Cardiac fibroblast (primary cell): ENCODE measurements at regions not wholly inside any gene's neighbourhood (a gene's known extent, or its start where the extent isn't known, plus 50 kb on each side); places are given as distances from the start of the nearest gene placed in this dataset.

Source experiments
- DNase-seq, 2 donors: peaks; one replicate each; pipeline versions ENCODE4 v3.0.0 to v3.0.0-alpha.2; 2010; ENCODE audit warnings: low read depth in 2 of 2
- H3K4me3 ChIP-seq, 2 donors: replicated peaks in 1 of 2; 1 replicate in 1 of 2; 2 replicates in 1 of 2; pipeline ENCODE4 v1.5.1; 2011; ENCODE audit warnings: low read depth in 2 of 2, low read length in 2 of 2, mild to moderate bottlenecking in 2 of 2, moderate library complexity in 1 of 2
- TF ChIP-seq, protein P1 (sequence below): IDR thresholded peaks from one replicate; pipeline ENCODE4 v1.5.1; 2011; ENCODE audit warnings: low read depth, mild to moderate bottlenecking, low read length, inconsistent platforms

DNA sequence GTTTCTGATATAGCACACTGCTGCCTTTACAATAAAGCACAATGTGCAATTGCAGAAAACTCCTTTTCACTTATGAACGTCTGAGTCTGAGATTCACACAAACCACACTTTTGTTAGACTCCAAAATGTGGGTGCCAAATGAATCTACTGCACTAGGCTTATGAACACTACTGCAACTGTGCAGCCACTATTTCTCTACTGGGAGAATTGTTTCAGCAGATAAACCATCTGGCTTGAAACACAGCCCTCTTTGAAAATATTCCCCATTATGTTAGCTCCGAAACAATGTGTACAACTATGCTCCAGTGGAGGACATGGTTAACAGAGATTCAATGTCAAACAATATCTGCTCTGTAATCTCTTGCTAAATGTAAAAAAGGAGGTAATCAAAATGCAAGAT lies 188.7 kb upstream of the ZEB2 start:
- H3K4me3 ChIP-seq: no peak overlapping the region
- DNase-seq: no peak
- TF ChIP-seq, protein P1, sequence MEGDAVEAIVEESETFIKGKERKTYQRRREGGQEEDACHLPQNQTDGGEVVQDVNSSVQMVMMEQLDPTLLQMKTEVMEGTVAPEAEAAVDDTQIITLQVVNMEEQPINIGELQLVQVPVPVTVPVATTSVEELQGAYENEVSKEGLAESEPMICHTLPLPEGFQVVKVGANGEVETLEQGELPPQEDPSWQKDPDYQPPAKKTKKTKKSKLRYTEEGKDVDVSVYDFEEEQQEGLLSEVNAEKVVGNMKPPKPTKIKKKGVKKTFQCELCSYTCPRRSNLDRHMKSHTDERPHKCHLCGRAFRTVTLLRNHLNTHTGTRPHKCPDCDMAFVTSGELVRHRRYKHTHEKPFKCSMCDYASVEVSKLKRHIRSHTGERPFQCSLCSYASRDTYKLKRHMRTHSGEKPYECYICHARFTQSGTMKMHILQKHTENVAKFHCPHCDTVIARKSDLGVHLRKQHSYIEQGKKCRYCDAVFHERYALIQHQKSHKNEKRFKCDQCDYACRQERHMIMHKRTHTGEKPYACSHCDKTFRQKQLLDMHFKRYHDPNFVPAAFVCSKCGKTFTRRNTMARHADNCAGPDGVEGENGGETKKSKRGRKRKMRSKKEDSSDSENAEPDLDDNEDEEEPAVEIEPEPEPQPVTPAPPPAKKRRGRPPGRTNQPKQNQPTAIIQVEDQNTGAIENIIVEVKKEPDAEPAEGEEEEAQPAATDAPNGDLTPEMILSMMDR: no peak

DNA sequence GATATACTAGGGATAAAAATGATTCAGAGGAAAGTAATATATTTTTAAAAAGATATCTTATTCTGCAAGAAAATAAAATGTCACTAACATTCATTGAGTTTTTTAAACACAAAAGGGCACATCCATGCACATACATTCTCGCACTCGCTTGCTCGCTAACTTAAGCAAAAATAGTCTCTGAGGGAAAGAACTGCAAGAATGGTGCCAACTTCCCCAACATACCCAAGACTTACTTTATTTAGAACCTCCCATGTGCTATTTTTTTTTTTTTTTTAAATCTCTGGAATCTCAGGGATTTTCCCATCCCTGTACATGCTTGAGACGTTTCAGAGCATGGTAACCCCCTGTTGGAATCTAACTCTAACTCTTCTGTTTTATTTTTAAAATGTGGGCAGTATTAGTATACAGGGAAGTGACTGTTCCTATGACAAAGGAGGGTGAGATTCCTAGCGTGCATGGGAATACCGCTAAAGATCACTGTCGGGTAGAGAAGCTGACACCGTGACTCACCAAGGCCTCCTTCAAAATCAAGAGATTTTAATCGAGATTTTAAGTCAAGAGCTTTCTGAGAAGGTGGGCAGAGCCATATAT lies 187.9 kb upstream of the ZEB2 start:
- TF ChIP-seq, protein P1: no peak
- no peak overlapping the region for H3K4me3 ChIP-seq
- DNase-seq: peak in 1 of 2 donors; percentile 47

DNA sequence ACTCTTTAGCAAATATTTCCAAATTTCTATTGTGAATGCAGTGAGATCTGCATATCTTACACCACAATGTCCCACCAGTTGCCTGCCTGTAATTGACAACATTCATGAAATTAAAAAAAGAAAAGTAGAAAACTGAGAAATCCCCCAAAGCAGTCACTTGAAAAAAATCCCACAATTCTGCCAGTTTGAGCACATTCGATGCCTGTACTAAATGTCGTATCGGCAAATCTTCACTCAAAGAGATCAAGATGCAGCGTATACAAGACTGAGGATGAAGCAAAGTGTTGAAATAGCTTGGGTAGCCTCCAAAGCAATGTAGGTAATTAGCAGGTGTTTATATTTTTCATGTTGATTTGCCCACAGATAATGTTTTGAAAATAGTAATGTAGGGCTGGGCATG lies 186.7 kb upstream of the ZEB2 start:
- TF ChIP-seq, protein P1: no peak
- no peak for DNase-seq
- no peak overlapping the region for H3K4me3 ChIP-seq

DNA sequence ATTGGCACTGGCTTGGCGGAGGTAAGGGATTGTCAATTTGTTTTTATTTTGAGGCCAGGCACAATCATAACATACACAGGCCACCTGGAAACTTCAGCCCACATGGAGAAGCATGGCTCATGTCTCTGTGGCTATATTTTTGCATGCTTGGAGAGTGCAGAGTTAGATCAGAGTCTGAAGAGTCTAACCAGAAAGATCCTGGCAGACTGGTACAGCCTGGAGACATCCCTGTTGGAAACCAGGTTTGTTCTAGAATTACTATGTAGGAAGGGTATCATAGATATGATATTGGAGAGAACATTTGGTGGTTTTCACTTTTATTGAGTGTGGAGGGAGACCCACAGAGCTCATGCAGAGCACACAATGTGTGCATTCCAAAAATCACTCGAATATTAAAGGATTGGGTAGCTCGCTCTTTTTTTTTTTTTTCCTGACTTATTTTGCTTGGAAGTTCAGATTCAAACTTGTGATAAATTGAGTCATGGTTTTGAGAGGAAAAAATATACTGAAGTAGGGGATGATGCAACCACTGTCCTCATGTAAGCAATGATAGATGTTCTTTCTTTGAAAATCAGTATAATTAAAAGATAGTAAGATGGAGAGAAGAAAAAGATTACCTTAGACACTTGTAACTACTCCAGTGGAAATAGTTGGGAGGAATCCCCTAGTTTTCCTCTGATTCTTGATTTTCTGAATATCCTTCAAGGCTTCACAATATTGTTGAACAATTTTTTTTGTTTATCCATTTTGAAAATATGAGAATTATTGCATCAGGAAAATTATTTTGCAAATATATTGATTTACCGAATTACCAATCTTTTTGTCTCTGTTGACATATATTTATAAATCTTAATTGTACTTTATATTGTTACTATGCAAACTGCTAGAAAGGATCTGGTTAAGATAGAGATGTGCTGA lies 185.7 kb upstream of the ZEB2 start:
- DNase-seq: peak; percentile 31 to 60
- no peak overlapping the region for H3K4me3 ChIP-seq
- TF ChIP-seq, protein P1: no peak

DNA sequence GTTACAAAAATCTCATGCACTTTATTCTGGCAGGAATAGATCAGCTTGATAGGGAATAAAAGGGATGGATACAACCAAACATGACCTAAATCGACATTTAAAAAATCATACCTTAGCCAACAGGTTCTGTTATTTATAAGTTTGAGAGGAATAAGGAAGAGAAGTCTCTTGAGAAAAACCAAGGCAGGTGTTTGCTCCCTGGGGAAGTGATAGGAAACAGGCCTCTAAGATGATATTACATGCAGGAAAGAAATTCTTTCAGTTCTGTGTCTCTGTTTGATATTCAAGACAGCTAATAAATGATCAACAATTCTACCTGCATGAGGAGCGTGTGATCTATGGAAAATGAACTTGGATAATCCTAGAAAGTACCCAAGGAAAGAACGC lies 184.8 kb upstream of the ZEB2 start:
- H3K4me3 ChIP-seq: no peak overlapping the region
- TF ChIP-seq, protein P1: no peak
- DNase-seq: no peak

DNA sequence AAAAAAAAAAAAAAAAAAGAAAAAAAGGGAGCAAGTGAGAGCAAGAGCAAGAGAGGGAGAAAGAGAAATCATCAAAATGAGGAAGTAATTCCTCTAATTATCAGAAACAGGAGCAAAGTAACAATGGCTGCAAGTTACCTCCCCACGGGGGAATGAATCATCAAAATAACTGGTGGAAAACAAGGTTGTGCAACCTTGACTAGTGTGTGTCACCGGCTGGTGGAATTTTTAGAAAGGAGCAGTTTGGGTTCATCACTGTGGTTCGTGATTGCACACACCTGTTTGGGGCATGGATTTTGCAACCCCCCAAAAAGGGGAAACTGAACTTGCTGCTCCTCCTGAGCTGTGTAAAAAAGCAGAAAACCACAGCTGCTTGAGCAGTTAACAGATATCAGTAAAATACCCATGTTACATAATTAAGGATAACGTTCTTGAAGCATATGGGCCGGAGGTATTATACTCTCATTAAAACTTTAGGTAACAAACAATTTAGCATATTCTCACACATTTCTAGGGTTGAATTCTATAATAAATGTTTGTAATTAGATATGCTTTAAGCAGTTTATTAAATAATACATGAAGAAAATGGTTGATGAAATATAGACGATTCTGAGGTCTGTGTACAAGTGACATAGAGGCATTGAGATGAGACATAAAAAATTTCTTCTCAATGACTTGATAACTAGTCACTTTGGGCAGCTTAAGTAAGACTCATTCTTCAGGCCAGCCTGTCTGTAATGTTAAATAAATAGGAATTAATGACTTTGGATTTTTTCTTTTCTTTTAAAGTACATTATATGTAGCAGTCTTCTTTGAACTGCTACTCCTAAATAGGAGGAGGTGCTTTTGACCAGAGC lies 184.2 kb upstream of the ZEB2 start:
- TF ChIP-seq, protein P1: no peak
- peak; percentile 71 to 89 for DNase-seq
- no peak overlapping the region for H3K4me3 ChIP-seq
